ENCODE measurements at regions not wholly inside any gene's neighbourhood (a gene's known extent, or its start where the extent isn't known, plus 50 kb on each side); places are given as distances from the start of the nearest gene placed in this dataset.

GRCh38 chr2:183996825-183997793, 601.2 kb upstream of the ZNF804A start:
- Histone ChIP-seq H3K4me3 (ENCODE audit: low read depth, low read length) (no peak overlapping the region), H3K36me3 (ENCODE audit: insufficient read depth) (no peaks in the 10 kb centered on the region), H3K4me1 (ENCODE audit: insufficient read depth) (no peaks in the 10 kb centered on the region), H3K27ac (ENCODE audit: low read depth) (no peak overlapping the region)
- WGBS = 69% methylated on average over 10 of the region's 10 CpGs
- DNase-seq (ENCODE audit: extremely low spot score) = no peak

GRCh38 chr2:183998041-183998796, 600.1 kb upstream of the ZNF804A start:
- WGBS = 74% methylated on average over 3 of the region's 3 CpGs
- no peaks in the 10 kb centered on the region for H3K4me1 ChIP-seq (ENCODE audit: insufficient read depth)
- no peak for DNase-seq (ENCODE audit: extremely low spot score)
- no peak overlapping the region for H3K27ac ChIP-seq (ENCODE audit: low read depth)
- H3K4me3 ChIP-seq (ENCODE audit: low read depth, low read length) = no peak overlapping the region
- H3K36me3 ChIP-seq (ENCODE audit: insufficient read depth) = no peaks in the 10 kb centered on the region

- no peak overlapping the region for H3K27ac ChIP-seq (ENCODE audit: low read depth)
- H3K4me1 ChIP-seq (ENCODE audit: insufficient read depth) = no peaks in the 10 kb centered on the region
- H3K36me3 ChIP-seq (ENCODE audit: insufficient read depth) = no peaks in the 10 kb centered on the region
- 49% methylated on average over 1 of the region's 1 CpG for WGBS
- no peak for DNase-seq (ENCODE audit: extremely low spot score)
- H3K4me3 ChIP-seq (ENCODE audit: low read depth, low read length) = no peak overlapping the region
Observed at GRCh38 chr2:183998797-183999190, 599.5 kb upstream of the ZNF804A start.

GRCh38 chr2:184004289-184004947, 593.9 kb upstream of the ZNF804A start:
- Histone ChIP-seq H3K4me3 (ENCODE audit: low read depth, low read length) (no peak overlapping the region), H3K36me3 (ENCODE audit: insufficient read depth) (no peaks in the 10 kb centered on the region), H3K27ac (ENCODE audit: low read depth) (no peak overlapping the region), H3K4me1 (ENCODE audit: insufficient read depth) (no peaks in the 10 kb centered on the region)
- WGBS = 62% methylated on average over 1 of the region's 1 CpG
- no peak for DNase-seq (ENCODE audit: extremely low spot score)

GRCh38 chr2:184004948-184005672, 593.2 kb upstream of the ZNF804A start:
- 93% methylated on average over 2 of the region's 2 CpGs for WGBS
- DNase-seq (ENCODE audit: extremely low spot score) = no peak

GRCh38 chr2:184006998-184007397, 591.3 kb upstream of the ZNF804A start:
- no peaks in the 10 kb centered on the region for H3K4me1 ChIP-seq (ENCODE audit: insufficient read depth)
- H3K4me3 ChIP-seq (ENCODE audit: low read depth, low read length) = no peak overlapping the region
- DNase-seq (ENCODE audit: extremely low spot score) = no peak
- no peaks in the 10 kb centered on the region for H3K36me3 ChIP-seq (ENCODE audit: insufficient read depth)
- 55% methylated on average over 1 of the region's 1 CpG for WGBS
- H3K27ac ChIP-seq (ENCODE audit: low read depth) = no peak overlapping the region

More at GRCh38 chr2:184004948-184005672, 593.2 kb upstream of the ZNF804A start:
- H3K27ac ChIP-seq (ENCODE audit: low read depth) = no peak overlapping the region
- H3K4me1 ChIP-seq (ENCODE audit: insufficient read depth) = no peaks in the 10 kb centered on the region
- H3K4me3 ChIP-seq (ENCODE audit: low read depth, low read length) = no peak overlapping the region
- no peaks in the 10 kb centered on the region for H3K36me3 ChIP-seq (ENCODE audit: insufficient read depth)

- WGBS = 93% methylated on average over 1 of the region's 1 CpG
- no peaks in the 10 kb centered on the region for H3K4me1 ChIP-seq (ENCODE audit: insufficient read depth)
- H3K4me3 ChIP-seq (ENCODE audit: low read depth, low read length) = no peak overlapping the region
Observed at GRCh38 chr2:184026961-184027360, 571.4 kb upstream of the ZNF804A start.

GRCh38 chr2:184030245-184030644, 568.1 kb upstream of the ZNF804A start:
- DNase-seq (ENCODE audit: extremely low spot score) = no peak
- no peak overlapping the region for H3K4me3 ChIP-seq (ENCODE audit: low read depth, low read length)
- no peak overlapping the region for H3K27ac ChIP-seq (ENCODE audit: low read depth)
- no peaks in the 10 kb centered on the region for H3K4me1 ChIP-seq (ENCODE audit: insufficient read depth)
- 43% methylated on average over 6 of the region's 6 CpGs for WGBS
- H3K36me3 ChIP-seq (ENCODE audit: insufficient read depth) = no peaks in the 10 kb centered on the region

More at GRCh38 chr2:184026961-184027360, 571.4 kb upstream of the ZNF804A start:
- no peak for DNase-seq (ENCODE audit: extremely low spot score)
- Histone ChIP-seq H3K36me3 (ENCODE audit: insufficient read depth) (no peaks in the 10 kb centered on the region), H3K27ac (ENCODE audit: low read depth) (no peak overlapping the region)

- no peak overlapping the region for H3K4me3 ChIP-seq (ENCODE audit: low read depth, low read length)
- no peaks in the 10 kb centered on the region for H3K36me3 ChIP-seq (ENCODE audit: insufficient read depth)
- H3K27ac ChIP-seq (ENCODE audit: low read depth) = no peak overlapping the region
- WGBS = 38% methylated on average over 1 of the region's 1 CpG
- no peaks in the 10 kb centered on the region for H3K4me1 ChIP-seq (ENCODE audit: insufficient read depth)
- no peak for DNase-seq (ENCODE audit: extremely low spot score)
Observed at GRCh38 chr2:184030989-184031388, 567.3 kb upstream of the ZNF804A start.

- no peak for DNase-seq (ENCODE audit: extremely low spot score)
- H3K4me3 ChIP-seq (ENCODE audit: low read depth, low read length) = no peak overlapping the region
- no peaks in the 10 kb centered on the region for H3K36me3 ChIP-seq (ENCODE audit: insufficient read depth)
- H3K27ac ChIP-seq (ENCODE audit: low read depth) = no peak overlapping the region
- H3K4me1 ChIP-seq (ENCODE audit: insufficient read depth) = no peaks in the 10 kb centered on the region
- 75% methylated on average over 5 of the region's 5 CpGs for WGBS
Observed at GRCh38 chr2:184031402-184032147, 566.8 kb upstream of the ZNF804A start.

GRCh38 chr2:184032983-184033382, 565.3 kb upstream of the ZNF804A start:
- 70% methylated on average over 4 of the region's 4 CpGs for WGBS
- no peak overlapping the region for H3K27ac ChIP-seq (ENCODE audit: low read depth)
- DNase-seq (ENCODE audit: extremely low spot score) = no peak

GRCh38 chr2:184037273-184037672, 561.1 kb upstream of the ZNF804A start:
- no peak for DNase-seq (ENCODE audit: extremely low spot score)
- no peak overlapping the region for H3K27ac ChIP-seq (ENCODE audit: low read depth)
- H3K4me1 ChIP-seq (ENCODE audit: insufficient read depth) = no peaks in the 10 kb centered on the region
- no peaks in the 10 kb centered on the region for H3K36me3 ChIP-seq (ENCODE audit: insufficient read depth)
- 74% methylated on average over 3 of the region's 3 CpGs for WGBS
- no peak overlapping the region for H3K4me3 ChIP-seq (ENCODE audit: low read depth, low read length)

More at GRCh38 chr2:184032983-184033382, 565.3 kb upstream of the ZNF804A start:
- Histone ChIP-seq H3K36me3 (ENCODE audit: insufficient read depth) (no peaks in the 10 kb centered on the region), H3K4me3 (ENCODE audit: low read depth, low read length) (no peak overlapping the region), H3K4me1 (ENCODE audit: insufficient read depth) (no peaks in the 10 kb centered on the region)
